ENCODE measurements at regions not wholly inside any gene's neighbourhood (a gene's known extent, or its start where the extent isn't known, plus 50 kb on each side); places are given as distances from the start of the nearest gene placed in this dataset.

DNA sequence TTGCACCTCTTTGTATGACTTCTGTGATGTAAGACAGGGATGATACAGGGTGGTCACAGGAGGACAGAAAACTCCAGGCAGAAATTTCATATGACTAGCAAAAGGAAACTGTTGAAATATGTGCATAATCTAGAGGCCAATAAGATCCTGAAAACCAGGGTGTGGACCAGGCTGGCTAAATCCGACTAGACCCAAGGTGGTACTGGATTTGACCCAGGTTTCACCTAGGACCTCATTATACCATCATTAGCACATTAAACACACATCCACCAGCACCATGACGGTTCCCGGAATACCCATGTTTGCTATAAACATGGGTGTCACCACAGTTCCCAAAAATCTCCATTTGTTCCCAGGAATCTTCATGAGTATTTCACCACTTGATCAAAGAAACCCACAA, 517.1 kb downstream of the ZNF608 start:
- TF ChIP-seq, protein P1, sequence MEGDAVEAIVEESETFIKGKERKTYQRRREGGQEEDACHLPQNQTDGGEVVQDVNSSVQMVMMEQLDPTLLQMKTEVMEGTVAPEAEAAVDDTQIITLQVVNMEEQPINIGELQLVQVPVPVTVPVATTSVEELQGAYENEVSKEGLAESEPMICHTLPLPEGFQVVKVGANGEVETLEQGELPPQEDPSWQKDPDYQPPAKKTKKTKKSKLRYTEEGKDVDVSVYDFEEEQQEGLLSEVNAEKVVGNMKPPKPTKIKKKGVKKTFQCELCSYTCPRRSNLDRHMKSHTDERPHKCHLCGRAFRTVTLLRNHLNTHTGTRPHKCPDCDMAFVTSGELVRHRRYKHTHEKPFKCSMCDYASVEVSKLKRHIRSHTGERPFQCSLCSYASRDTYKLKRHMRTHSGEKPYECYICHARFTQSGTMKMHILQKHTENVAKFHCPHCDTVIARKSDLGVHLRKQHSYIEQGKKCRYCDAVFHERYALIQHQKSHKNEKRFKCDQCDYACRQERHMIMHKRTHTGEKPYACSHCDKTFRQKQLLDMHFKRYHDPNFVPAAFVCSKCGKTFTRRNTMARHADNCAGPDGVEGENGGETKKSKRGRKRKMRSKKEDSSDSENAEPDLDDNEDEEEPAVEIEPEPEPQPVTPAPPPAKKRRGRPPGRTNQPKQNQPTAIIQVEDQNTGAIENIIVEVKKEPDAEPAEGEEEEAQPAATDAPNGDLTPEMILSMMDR (IDR thresholded peaks at IDR 0.05): no peak
- TF ChIP-seq POLR2A (IDR thresholded peaks at IDR 0.05): no peak

Data from lower leg skin (tissue), 3 donors.